Hepatocyte (in vitro differentiated cells): ENCODE measurements at regions not wholly inside any gene's neighbourhood (a gene's known extent, or its start where the extent isn't known, plus 50 kb on each side); places are given as distances from the start of the nearest gene placed in this dataset.

ENCODE experiments used
- DNase-seq: peaks from one replicate; pipeline ENCODE4 v3.0.0-alpha.2; 2016; ENCODE audit warnings: low spot score
- H2AFZ ChIP-seq: fragments of 200-600 bp; sonication (generic); 2 replicates; pipeline ENCODE4 v1.6.0; 2016; ENCODE audit warnings: antibody characterized with exemption, mild to moderate bottlenecking
- H3K27ac ChIP-seq: fragments of 200-600 bp; sonication (generic); 2 replicates; pipeline ENCODE4 v1.5.1; 2016; ENCODE audit warnings: mild to moderate bottlenecking
- H3K27me3 ChIP-seq: fragments of 200-600 bp; sonication (generic); 2 replicates; pipeline ENCODE4 v1.6.1; 2016
- H3K36me3 ChIP-seq: fragments of 200-600 bp; sonication (generic); replicated peaks from 2 replicates; pipeline ENCODE4 v1.5.1; 2016; ENCODE audit warnings: low read depth; ENCODE audit not compliant: insufficient read depth
- H3K4me1 ChIP-seq: fragments of 200-600 bp; sonication (generic); 2 replicates; pipeline ENCODE4 v1.5.1; 2016; ENCODE audit warnings: mild to moderate bottlenecking, moderate library complexity; ENCODE audit not compliant: insufficient read depth
- H3K4me2 ChIP-seq: fragments of 200-600 bp; sonication (generic); 2 replicates; pipeline ENCODE4 v1.6.0; 2016
- H3K4me3 ChIP-seq: fragments of 200-600 bp; sonication (generic); 2 replicates; pipeline ENCODE4 v1.5.1; 2016; ENCODE audit warnings: mild to moderate bottlenecking
- H3K79me2 ChIP-seq: fragments of 200-600 bp; sonication (generic); 2 replicates; pipeline ENCODE4 v1.6.0; 2017; ENCODE audit warnings: mild to moderate bottlenecking
- H3K9me2 ChIP-seq: fragments of 200-600 bp; sonication (generic); replicated peaks from 2 replicates; pipeline ENCODE4 v1.6.0; 2017; ENCODE audit warnings: mild to moderate bottlenecking; ENCODE audit not compliant: insufficient read depth
- H3K9me3 ChIP-seq: fragments of 200-600 bp; sonication (generic); 2 replicates; pipeline ENCODE4 v1.5.1; 2016; ENCODE audit warnings: low read depth, mild to moderate bottlenecking
- H4K20me1 ChIP-seq: fragments of 200-600 bp; sonication (generic); 2 replicates; pipeline ENCODE4 v1.6.0; 2016; ENCODE audit warnings: mild to moderate bottlenecking; ENCODE audit not compliant: insufficient read depth, poor library complexity, severe bottlenecking
- CTCF ChIP-seq: fragments of 200-600 bp; sonication (generic); IDR thresholded peaks from 2 replicates; pipeline ENCODE4 v1.5.1; 2016; ENCODE audit warnings: antibody characterized with exemption, mild to moderate bottlenecking; ENCODE audit not compliant: poor library complexity
- EZH2 ChIP-seq: fragments of 200-600 bp; sonication (generic); IDR thresholded peaks from 2 replicates; pipeline ENCODE4 v1.6.1; 2016; ENCODE audit warnings: antibody characterized with exemption, mild to moderate bottlenecking, borderline replicate concordance
- EZH2phosphoT487 ChIP-seq: fragments of 200-600 bp; sonication (generic); IDR thresholded peaks from one replicate; pipeline ENCODE4 v1.6.1; 2018; ENCODE audit warnings: antibody characterized with exemption, mild to moderate bottlenecking, low read depth, moderate library complexity; ENCODE audit not compliant: unreplicated experiment, severe bottlenecking
- WGBS: methylation state at CpG from one replicate; pipeline ENCODE4 v1.1.6; 2016; ENCODE audit warnings: low lambda C conversion rate; ENCODE audit errors: missing lambda C conversion rate; 5-methylcytosine and 5-hydroxymethylcytosine counted together

DNA sequence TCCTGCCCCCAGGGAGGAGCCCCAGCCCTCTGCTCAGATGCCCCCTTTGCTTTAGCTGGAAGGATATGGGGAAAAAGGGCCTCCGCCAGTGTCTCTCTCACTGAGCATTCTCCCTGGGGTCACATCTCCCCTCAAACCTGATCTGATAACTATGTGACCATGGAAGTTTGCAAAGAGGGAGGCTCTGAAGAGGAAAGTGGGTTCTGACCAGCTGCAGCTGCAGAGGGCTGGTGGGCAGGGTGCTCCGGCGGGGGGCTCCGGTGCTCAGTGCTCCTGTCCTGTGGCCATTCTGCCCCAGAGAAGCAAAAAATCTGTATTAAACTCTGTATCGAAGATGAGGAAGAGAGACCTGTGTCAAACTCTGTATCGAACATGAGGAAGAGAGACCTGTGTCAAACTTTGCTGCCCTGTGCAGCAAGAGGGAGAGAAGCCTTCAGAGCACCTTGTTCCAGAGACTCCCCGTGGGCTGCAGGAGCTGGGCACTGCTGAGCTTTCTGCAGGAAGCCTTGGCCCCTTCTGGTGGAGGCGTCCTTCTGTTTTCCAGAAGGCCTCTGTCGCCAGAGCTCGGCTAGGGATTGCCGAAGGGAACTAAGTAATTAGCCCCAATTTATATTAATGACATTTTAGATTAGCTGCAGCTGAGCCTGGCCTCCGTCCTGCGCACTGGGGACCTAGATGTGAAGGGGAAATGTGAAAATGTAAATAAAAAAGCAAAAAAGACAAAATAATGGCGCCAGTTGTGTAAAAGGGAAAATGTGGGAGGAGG lies 186.2 kb upstream of the C1orf174 start:
- 90% methylated on average over 14 of the region's 14 CpGs for WGBS
- TF ChIP-seq EZH2phosphoT487: no peak
- TF ChIP-seq CTCF: no peak
- no peak for TF ChIP-seq EZH2
- no peaks in the 10 kb centered on the region for H3K9me3 ChIP-seq

DNA sequence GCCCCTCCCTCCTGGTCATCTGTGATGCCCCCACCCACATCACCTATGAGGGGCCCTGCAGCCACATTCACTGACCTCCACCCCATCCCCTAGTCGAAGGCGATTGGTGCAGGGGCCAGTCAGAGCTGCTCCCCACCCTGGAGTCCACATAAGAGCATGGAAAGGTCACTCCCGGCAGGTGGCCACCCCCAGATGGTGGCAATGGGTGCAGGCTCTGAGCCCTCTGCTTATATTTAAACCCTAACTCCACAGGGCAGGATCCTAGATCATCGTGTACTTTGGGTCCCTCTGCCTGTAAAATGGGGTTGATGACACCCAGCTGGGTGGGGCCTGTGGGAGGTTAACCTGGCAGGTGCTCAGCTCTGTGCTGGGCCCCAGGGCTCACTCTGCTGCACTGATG lies 186.8 kb upstream of the C1orf174 start:
- peaks cover 7% of the 10 kb centered on the region for H3K4me1 ChIP-seq
- no peaks in the 10 kb centered on the region for H3K9me3 ChIP-seq
- no peak overlapping the region for H2AFZ ChIP-seq
- no peak overlapping the region for H3K27ac ChIP-seq
- DNase-seq: no peak
- no peaks in the 10 kb centered on the region for H4K20me1 ChIP-seq
- H3K79me2 ChIP-seq: no peaks in the 10 kb centered on the region
- no peaks in the 10 kb centered on the region for H3K9me2 ChIP-seq
- H3K4me3 ChIP-seq: no peak overlapping the region
- no peaks in the 10 kb centered on the region for H3K27me3 ChIP-seq
- no peaks in the 10 kb centered on the region for H3K36me3 ChIP-seq
- no peak for TF ChIP-seq CTCF
- no peak for TF ChIP-seq EZH2
- no peak for TF ChIP-seq EZH2phosphoT487
- no peak overlapping the region for H3K4me2 ChIP-seq
- WGBS: 97% methylated on average over 4 of the region's 4 CpGs

More for the DNA sequence above, 186.2 kb upstream of the C1orf174 start:
- DNase-seq: no peak
- H3K27me3 ChIP-seq: no peaks in the 10 kb centered on the region
- H3K4me2 ChIP-seq: no peak overlapping the region
- H3K36me3 ChIP-seq: no peaks in the 10 kb centered on the region
- H2AFZ ChIP-seq: no peak overlapping the region
- no peaks in the 10 kb centered on the region for H4K20me1 ChIP-seq
- H3K9me2 ChIP-seq: no peaks in the 10 kb centered on the region
- no peak overlapping the region for H3K27ac ChIP-seq
- no peaks in the 10 kb centered on the region for H3K79me2 ChIP-seq
- peaks cover 7% of the 10 kb centered on the region for H3K4me1 ChIP-seq
- no peak overlapping the region for H3K4me3 ChIP-seq

GRCh38 chr1:4087530-4088420 lies 187.7 kb upstream of the C1orf174 start:
- TF ChIP-seq EZH2: no peak
- TF ChIP-seq EZH2phosphoT487: no peak
- no peak for TF ChIP-seq CTCF
- Histone ChIP-seq H3K9me2 (no peaks in the 10 kb centered on the region), H3K4me3 (no peak overlapping the region), H3K4me1 (peaks cover 7% of the 10 kb centered on the region), H2AFZ (no peak overlapping the region), H4K20me1 (no peaks in the 10 kb centered on the region), H3K27ac (no peak overlapping the region), H3K36me3 (no peaks in the 10 kb centered on the region), H3K79me2 (no peaks in the 10 kb centered on the region), H3K9me3 (no peaks in the 10 kb centered on the region), H3K4me2 (no peak overlapping the region), H3K27me3 (no peaks in the 10 kb centered on the region)
- 77% methylated on average over 9 of the region's 9 CpGs for WGBS
- no peak for DNase-seq
